GM12878 (cell line): ENCODE measurements at regions not wholly inside any gene's neighbourhood (a gene's known extent, or its start where the extent isn't known, plus 50 kb on each side); places are given as distances from the start of the nearest gene placed in this dataset.

Experiments
- ATAC-seq: fragments of 200-7000 bp; cut with Tn5 transposase; 3 replicates; pipeline ENCODE4 v1.9.1; 2020; ENCODE audit warnings: mild to moderate bottlenecking, moderate library complexity
- BruUV-seq: library from RNA; stranded (reverse); fragments of 400-500 nt; replicated peaks from 2 replicates; lab custom pipeline; 2021; lab: Mats Ljungman, UMichigan
- CTCF ChIA-PET: fragments of 300-600 bp; sonication (Branson Sonifier 250); formaldehyde crosslinking; extraction: SDS; loops from one replicate; lab custom pipeline; 2021; ENCODE audit warnings: inconsistent platforms; lab: Yijun Ruan, JAX
- POLR2A ChIA-PET: fragments of 350-600 bp; formaldehyde crosslinking; extraction: SDS; loops from one replicate; lab custom pipeline; 2021; ENCODE audit warnings: inconsistent platforms; lab: Charles Lee
- RAD21 ChIA-PET: fragments of 300-600 bp; sonication (Branson Sonifier 250); formaldehyde crosslinking; loops from one replicate; lab custom pipeline; 2023; ENCODE audit warnings: antibody characterized with exemption; ENCODE audit not compliant: unreplicated experiment; lab: Charles Lee
- SMC1A ChIA-PET: fragments of 300-600 bp; sonication (Branson Sonifier 250); formaldehyde crosslinking; loops from one replicate; lab custom pipeline; 2023; ENCODE audit not compliant: unreplicated experiment, uncharacterized antibody; lab: Charles Lee
- DNase-seq: peaks from one replicate; pipeline ENCODE4 v3.0.0-alpha.2; 2011; ENCODE audit warnings: low read depth, low spot score
- FAIRE-seq: peaks from 3 replicates; lab custom pipeline; 2011; peaks lifted over from hg19 to GRCh38; lab: Jason Lieb, UNC
- H2AFZ ChIP-seq: 2 replicates; pipeline ENCODE4 v1.6.0; 2011; ENCODE audit warnings: low read depth, low read length, control low read depth; ENCODE audit not compliant: control insufficient read depth
- H3K27ac ChIP-seq: 2 replicates; pipeline ENCODE4 v1.5.1; 2011; ENCODE audit warnings: control low read depth; ENCODE audit not compliant: control insufficient read depth, insufficient read depth
- H3K27me3 ChIP-seq, 2 experiments: replicated peaks in 1 of 2; 2 replicates each; pipeline versions ENCODE4 v1.6.0 to v1.6.1; 2011; ENCODE audit warnings: low read length in 1 of 2; ENCODE audit not compliant: control insufficient read depth in 2 of 2, insufficient read depth in 2 of 2
- H3K36me3 ChIP-seq, 2 experiments: 2 replicates each; pipeline ENCODE4 v1.5.1; 2011; ENCODE audit warnings: low read length in 1 of 2; ENCODE audit not compliant: control insufficient read depth in 2 of 2, insufficient read depth in 2 of 2
- H3K4me1 ChIP-seq: 2 replicates; pipeline ENCODE4 v1.6.1; 2011; ENCODE audit warnings: mild to moderate bottlenecking, low read length, moderate library complexity, mixed read lengths; ENCODE audit not compliant: control insufficient read depth, insufficient read depth
- H3K4me2 ChIP-seq: 2 replicates; pipeline ENCODE4 v1.6.0; 2011; ENCODE audit warnings: control low read depth; ENCODE audit not compliant: control insufficient read depth, insufficient read depth
- H3K4me3 ChIP-seq: fragments of 200-600 bp; sonication (generic); 2 replicates; pipeline ENCODE4 v1.5.1; 2016
- H3K79me2 ChIP-seq: 2 replicates; pipeline ENCODE4 v1.6.0; 2011; ENCODE audit warnings: low read length; ENCODE audit not compliant: control insufficient read depth, insufficient read depth
- H3K9ac ChIP-seq: 2 replicates; pipeline ENCODE4 v1.8.0; 2011; ENCODE audit warnings: low read length, control low read depth, mixed read lengths; ENCODE audit not compliant: control insufficient read depth, insufficient read depth
- H3K9me3 ChIP-seq: replicated peaks from 3 replicates; pipeline ENCODE4 v1.5.1; 2011; ENCODE audit warnings: mild to moderate bottlenecking, low read length; ENCODE audit not compliant: control insufficient read depth, insufficient read depth
- H4K20me1 ChIP-seq: 2 replicates; pipeline ENCODE4 v1.6.0; 2011; ENCODE audit not compliant: control insufficient read depth, insufficient read depth
- CEBPZ ChIP-seq: fragments of 150-350 bp; IDR thresholded peaks from 2 replicates; pipeline ENCODE4 v1.6.1; 2016; ENCODE audit warnings: low read depth, low read length
- FOXM1 ChIP-seq: IDR thresholded peaks from 2 replicates; pipeline ENCODE4 v1.6.1; 2012; ENCODE audit warnings: low read depth, mild to moderate bottlenecking, inconsistent platforms, low read length, moderate library complexity
- KLF5 ChIP-seq: fragments of 450-650 bp; IDR thresholded peaks from 2 replicates; pipeline ENCODE4 v1.6.1; 2014; ENCODE audit warnings: mild to moderate bottlenecking; ENCODE audit not compliant: partially characterized antibody
- MTA3 ChIP-seq: IDR thresholded peaks from 2 replicates; pipeline ENCODE4 v1.6.1; 2012; ENCODE audit warnings: low read length, inconsistent platforms, borderline replicate concordance
- PAX5 ChIP-seq: IDR thresholded peaks from 2 replicates; pipeline ENCODE4 v1.6.1; 2011; ENCODE audit warnings: low read depth, low read length, borderline replicate concordance
- RAD51 ChIP-seq: fragments of 450-650 bp; IDR thresholded peaks from 2 replicates; pipeline ENCODE4 v1.6.1; 2016; ENCODE audit warnings: moderate library complexity, mild to moderate bottlenecking, inconsistent platforms
- RB1 ChIP-seq: fragments of 450-650 bp; formaldehyde crosslinking; IDR thresholded peaks from 2 replicates; pipeline ENCODE4 v1.6.1; 2017; ENCODE audit warnings: mild to moderate bottlenecking, borderline replicate concordance
- RELB ChIP-seq: fragments of 450-650 bp; IDR thresholded peaks from 2 replicates; pipeline ENCODE4 v1.6.1; 2017; ENCODE audit warnings: low read depth, mild to moderate bottlenecking, moderate library complexity
- USF2 ChIP-seq: IDR thresholded peaks from 2 replicates; pipeline ENCODE4 v1.6.1; 2011; ENCODE audit warnings: low read depth, low read length, improper control_type of control experiment, borderline replicate concordance
- WGBS: methylation state at CpG from one replicate; pipeline ENCODE4 v1.1.6; 2016; ENCODE audit warnings: low lambda C conversion rate; ENCODE audit not compliant: insufficient replicate concordance, insufficient coverage; ENCODE audit errors: missing lambda C conversion rate; 5-methylcytosine and 5-hydroxymethylcytosine counted together
- in situ Hi-C: fragments of 300-500 bp; cut with MboI; formaldehyde crosslinking; loops from 9 replicates; pipeline ENCODE4 v1.14.3; 2018; ENCODE audit warnings: mixed read lengths
- intact Hi-C: fragments of 100-400 bp; cut with micrococcal nuclease; formaldehyde crosslinking; loops from one replicate; pipeline ENCODE4 v1.14.2; 2022; ENCODE audit not compliant: unreplicated experiment
- TF ChIP-seq, protein P1 (sequence below): fragments of 450-650 bp; IDR thresholded peaks from 2 replicates; pipeline ENCODE4 v1.6.1; 2016; ENCODE audit warnings: mild to moderate bottlenecking

DNA sequence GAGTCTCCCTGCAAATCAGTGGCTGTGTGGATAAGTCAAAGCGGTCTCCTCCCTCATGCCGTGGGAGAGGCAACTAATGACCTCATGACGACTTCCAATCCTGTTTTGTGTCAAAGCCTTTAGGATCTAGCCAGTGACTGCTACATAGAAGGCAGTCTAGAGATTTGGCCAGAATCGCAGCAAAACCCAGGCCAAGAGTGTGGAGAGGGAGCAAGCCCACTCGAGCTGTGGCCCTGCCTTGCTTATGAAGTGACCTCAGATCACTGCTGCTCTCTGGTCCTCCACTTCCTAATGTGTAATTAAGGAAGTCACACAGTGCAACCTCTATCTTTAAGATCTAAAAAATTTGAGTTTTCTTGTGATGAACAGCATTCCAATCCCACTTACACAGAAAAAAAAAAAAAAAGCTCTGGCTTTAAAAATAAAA lies 296.7 kb upstream of the KLF6 start:
- H4K20me1 ChIP-seq, result no peaks in the 10 kb centered on the region
- TF ChIP-seq CEBPZ (no peak), RELB (no peak), USF2 (no peak), PAX5 (no peak), KLF5 (no peak), MTA3 (no peak), RAD51 (no peak), FOXM1 (no peak), RB1 (no peak)
- TF ChIP-seq, protein P1, sequence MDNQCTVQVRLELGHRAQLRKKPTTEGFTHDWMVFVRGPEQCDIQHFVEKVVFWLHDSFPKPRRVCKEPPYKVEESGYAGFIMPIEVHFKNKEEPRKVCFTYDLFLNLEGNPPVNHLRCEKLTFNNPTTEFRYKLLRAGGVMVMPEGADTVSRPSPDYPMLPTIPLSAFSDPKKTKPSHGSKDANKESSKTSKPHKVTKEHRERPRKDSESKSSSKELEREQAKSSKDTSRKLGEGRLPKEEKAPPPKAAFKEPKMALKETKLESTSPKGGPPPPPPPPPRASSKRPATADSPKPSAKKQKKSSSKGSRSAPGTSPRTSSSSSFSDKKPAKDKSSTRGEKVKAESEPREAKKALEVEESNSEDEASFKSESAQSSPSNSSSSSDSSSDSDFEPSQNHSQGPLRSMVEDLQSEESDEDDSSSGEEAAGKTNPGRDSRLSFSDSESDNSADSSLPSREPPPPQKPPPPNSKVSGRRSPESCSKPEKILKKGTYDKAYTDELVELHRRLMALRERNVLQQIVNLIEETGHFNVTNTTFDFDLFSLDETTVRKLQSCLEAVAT, result no peak
- TF ChIP-seq, all 136 proteins: peak for 0
- H3K4me3 ChIP-seq, result no peak overlapping the region
- H3K4me1 ChIP-seq, result no peaks in the 10 kb centered on the region
- no peak for FAIRE-seq
- BruUV-seq, result no TSS peak
- in situ Hi-C loops (no loop called here), intact Hi-C loops (no loop called here)
- CTCF ChIA-PET, result interaction anchor here (0.6 kb wide), 1 partner anchor 37 kb away, joined by 3 read pairs; no protein-coding TSS in a partner anchor
- no peak overlapping the region for H3K27ac ChIP-seq
- no peak overlapping the region for H3K9ac ChIP-seq
- SMC1A ChIA-PET, result no interaction called here
- no peaks in the 10 kb centered on the region for H3K27me3 ChIP-seq
- RAD21 ChIA-PET, result interaction anchor here (0.6 kb wide), 1 partner anchor 280 kb away, joined by 3 read pairs; no protein-coding TSS in a partner anchor
- no peak overlapping the region for H3K4me2 ChIP-seq
- H3K36me3 ChIP-seq, result no peaks in the 10 kb centered on the region
- DNase-seq, result no peak
- H3K79me2 ChIP-seq, result no peaks in the 10 kb centered on the region
- H2AFZ ChIP-seq, result no peak overlapping the region
- H3K9me3 ChIP-seq, result no peaks in the 10 kb centered on the region
- 74% methylated on average over 5 of the region's 5 CpGs for WGBS
- ATAC-seq, result no peak
- POLR2A ChIA-PET, result interaction anchor here (0.6 kb wide), 1 partner anchor 8 kb away, joined by 3 read pairs; no protein-coding TSS in a partner anchor
